ENCODE measurements at regions not wholly inside any gene's neighbourhood (a gene's known extent, or its start where the extent isn't known, plus 50 kb on each side); places are given as distances from the start of the nearest gene placed in this dataset.
"Not testable (repeated sequence)": the region's sequence is repeated elsewhere in the genome, so short reads cannot be mapped to it uniquely, and the experiment has no call there.

DNA sequence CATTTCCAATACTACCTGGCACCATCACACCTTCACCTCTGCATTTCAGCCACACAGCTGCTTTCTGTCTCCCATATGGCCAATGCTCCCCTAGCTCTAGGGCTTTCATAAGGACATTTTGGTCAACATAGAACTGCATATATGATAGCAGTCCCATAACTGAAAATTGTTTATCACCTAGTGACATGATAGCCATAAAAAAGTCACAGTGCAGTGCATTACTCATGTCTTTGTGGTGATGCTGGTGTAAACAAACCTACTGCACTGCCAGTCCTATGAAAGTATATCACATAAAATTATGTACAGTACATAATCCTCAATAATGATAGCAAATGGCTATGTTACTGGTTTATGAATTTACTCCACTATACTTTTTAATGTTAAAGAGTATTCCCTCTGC lies 221.0 kb downstream of the NAF1 start:
- no peak for FAIRE-seq
- no peak for DNase-seq (ENCODE audit: insufficient read length, low spot score)

DNA sequence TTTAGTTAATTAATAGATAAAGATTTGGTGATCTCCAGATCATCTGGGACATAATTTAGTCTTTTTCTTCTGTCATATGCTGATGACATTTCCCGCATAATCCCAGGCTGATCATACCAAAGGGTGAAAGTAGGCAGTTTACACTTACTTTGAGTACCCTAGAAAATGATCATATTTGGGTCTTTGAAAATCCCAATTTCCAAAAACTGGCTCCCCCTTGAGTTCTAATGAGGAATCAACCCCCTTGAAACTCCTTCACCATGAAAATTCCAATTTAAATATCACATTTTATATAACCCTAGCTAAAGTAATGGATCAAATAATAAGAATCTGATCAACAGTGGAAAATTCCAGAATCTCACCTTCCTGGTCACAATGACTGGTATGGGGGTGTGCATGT lies 223.4 kb downstream of the NAF1 start:
- DNase-seq (ENCODE audit: insufficient read length, low spot score) (no peak), FAIRE-seq (no peak)

DNA sequence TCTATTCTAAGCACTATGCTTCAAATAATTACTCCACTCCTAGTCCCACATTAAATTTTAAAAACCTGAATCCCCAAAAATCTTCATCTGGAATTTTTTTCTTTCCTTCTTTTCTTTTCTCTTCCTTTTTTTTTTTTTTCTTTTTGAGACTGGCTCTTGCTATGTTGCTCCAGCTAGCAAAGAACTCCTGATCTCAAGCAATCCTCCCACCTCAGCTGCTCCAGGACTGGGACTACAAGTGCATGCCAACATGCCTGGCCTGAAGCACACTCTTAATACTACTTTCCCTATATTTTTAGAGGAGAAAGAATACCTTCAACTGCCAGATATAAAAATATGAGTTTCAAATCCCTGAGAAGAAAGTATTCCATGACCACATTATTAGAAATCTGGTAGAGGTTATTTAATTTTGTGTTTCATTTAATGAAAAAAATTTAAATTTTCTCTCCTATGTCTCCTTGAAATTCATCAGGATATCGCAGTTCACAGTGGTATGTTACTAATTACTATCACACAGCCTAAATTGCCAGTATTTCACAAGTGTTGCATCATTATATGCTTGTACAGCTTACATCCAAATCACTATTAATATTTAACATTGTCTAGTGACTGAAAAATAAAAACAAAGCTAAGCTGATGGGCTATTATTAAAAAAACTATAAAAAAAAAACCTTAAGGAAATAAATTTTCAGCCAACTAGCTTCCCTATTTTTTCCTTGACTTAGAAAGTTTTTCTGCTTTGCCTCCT lies 227.8 kb downstream of the NAF1 start:
- DNase-seq (ENCODE audit: insufficient read length, low spot score) (no peak), FAIRE-seq (no peak)

DNA sequence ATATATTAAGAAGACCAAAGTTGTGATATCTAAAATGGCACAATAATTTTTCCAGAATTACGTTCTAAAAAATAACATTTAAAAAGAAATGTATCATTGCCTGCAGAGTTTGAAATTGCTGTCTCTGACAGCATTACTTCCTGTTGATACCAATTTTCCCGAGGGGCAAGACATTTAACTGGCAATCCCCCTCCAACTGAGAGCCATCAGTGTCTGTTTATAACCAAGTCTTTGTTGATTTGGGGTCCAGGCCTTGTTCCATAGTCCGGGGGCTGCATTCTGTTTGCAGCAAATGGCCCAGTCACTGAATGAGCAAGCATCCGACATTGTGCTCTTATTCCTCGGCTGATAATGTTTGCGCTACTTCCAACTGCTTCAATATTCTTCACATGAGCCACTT lies 231.5 kb downstream of the NAF1 start:
- DNase-seq (ENCODE audit: insufficient read length, low spot score) = no peak
- no peak for FAIRE-seq

DNA sequence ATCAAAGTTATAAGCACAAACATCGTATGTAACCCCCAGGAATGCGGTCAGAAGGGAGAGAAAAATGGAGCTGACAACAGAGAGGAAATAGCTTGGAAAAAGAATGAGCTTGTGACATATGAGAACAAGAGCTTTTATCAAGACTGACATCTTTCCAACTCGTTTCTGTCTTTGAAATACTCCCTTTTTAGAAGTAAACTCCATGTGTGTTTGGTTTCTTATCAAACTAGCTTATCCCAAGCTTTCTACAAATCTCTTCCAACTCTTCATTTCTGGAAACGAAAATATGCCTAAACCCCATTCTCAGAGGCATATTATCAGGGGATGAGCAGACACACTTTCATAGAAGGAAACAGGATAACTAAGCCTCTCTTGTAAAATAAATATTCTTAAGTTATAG lies 235.4 kb downstream of the NAF1 start:
- DNase-seq (ENCODE audit: insufficient read length, low spot score) = no peak
- no peak for FAIRE-seq

DNA sequence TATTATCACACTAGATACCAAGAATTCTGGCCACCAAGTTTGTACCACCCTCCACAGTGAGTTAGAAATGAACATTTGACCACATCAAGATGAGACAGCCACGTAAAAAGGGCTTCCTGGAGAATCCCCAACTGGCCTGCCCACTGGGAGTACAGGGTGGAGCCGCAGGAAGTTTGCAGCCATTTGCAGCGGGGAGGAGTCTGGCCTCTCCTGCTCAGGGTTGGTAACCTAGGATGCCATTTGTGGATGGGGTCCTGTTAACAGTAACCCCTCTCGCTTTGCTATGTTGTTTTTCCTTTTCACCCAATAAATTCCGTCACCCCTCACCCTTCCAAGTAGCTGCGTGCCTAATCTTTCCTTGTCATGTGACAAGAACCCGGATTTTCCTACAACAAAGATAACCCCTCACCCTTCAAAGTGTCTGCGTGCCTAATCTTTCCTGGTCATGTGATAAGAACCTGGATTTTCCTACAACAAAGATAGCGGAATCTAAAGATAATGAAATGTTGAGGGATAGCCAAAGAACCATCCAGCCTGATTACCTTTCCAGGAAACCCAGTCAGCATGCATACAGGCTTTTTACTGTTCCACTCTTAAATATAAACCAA lies 245.4 kb downstream of the NAF1 start:
- DNase-seq (ENCODE audit: insufficient read length, low spot score) (no peak), FAIRE-seq (no peak)

DNA sequence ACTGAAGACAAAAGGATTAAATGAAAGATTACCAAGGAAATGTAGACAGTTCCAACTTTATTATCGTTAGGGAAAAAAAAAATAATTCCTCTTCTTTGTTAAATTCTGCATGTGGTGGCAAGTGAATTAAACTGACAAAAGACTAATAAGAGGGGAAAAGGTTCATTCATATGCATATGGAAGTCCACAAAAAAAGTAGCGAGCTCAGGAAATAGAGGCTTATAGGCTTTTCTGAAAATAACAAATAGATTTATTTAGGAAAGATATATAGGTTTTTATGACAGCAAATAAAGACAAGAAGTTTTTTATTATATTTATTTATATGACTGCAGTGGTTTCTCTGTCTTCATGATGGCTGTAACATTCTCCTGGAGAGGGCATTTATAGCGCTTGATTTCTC lies 246.0 kb downstream of the NAF1 start:
- no peak for DNase-seq (ENCODE audit: insufficient read length, low spot score)
- no peak for FAIRE-seq

DNA sequence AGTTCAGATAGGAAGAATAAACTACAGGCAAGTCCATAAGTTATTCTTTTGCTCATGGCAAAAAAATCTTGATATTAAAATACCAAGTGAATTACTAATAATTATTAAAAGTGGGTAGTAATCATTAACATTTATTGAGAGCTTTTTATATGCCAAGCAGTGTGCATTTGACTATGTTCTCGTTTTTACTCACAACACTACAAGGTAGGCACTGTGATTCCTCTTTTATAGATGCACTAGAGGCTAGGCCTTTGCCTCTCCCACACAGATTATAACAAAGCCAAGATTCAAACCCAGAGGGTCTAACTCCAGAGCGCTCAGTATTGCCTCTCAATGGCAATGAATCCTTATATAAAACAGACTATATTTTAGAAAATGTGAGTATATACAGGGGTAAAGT lies 254.2 kb downstream of the NAF1 start:
- DNase-seq (ENCODE audit: insufficient read length, low spot score) = no peak

DNA sequence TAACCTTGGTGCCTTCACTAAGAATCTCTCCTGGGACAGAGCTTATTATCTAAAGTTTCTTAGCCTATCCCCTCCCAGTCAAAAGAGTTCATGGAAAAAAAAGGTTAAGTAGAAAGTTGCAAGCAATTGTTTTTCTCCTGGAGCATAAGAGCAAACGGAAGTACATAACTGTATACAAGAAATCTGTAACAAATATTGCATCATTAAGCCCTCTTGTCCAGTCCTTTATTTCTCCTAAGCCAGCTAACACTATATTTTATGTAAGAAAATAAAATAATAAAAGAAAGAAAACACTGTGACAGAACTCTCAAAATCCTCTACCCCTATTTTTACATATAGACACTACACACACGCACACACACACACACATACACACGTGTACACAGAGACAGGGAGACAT lies 255.3 kb downstream of the NAF1 start:
- DNase-seq (ENCODE audit: insufficient read length, low spot score) (no peak), FAIRE-seq (no peak)

More for the DNA sequence above, 254.2 kb downstream of the NAF1 start:
- FAIRE-seq = no peak

DNA sequence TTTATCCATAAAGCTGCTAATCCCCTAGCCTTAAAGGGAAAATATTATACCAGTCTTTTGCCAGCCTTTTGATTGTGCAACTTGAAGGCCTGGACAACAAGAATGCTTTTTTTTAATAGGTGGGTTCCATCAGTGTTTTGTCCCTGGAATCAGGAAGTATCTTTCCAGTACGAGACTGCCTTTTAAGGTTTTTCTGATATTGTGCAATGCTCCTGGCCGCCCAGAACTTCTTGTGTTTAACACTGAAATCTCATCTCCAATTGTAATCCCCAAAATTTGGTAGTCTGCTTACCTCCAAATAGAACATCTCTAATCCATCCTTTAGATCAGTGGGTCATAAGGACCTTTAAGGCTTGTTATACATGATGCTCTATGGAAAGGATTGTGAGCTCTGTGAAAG lies 256.7 kb downstream of the NAF1 start:
- FAIRE-seq (no peak), DNase-seq (ENCODE audit: insufficient read length, low spot score) (no peak)

DNA sequence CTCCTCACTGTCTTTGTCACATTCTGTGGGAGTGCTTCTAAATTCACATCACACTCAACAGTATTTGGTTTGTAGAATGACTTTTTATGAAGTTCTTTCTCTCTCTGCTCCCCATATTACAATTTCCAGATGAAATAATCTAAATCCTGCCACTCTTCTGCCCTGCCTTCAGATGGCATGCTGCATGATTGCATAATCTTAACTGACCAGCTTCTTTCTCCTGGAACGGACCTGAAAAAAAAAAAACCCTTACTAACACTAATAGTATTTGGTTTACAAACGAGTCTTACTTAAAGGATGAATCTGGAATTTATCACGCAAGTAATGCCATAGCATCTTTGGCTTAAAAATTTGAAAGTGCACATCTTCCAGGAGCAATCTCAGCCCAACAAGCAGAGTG lies 272.3 kb downstream of the NAF1 start:
- no peak for DNase-seq (ENCODE audit: insufficient read length, low spot score)
- FAIRE-seq = no peak

DNA sequence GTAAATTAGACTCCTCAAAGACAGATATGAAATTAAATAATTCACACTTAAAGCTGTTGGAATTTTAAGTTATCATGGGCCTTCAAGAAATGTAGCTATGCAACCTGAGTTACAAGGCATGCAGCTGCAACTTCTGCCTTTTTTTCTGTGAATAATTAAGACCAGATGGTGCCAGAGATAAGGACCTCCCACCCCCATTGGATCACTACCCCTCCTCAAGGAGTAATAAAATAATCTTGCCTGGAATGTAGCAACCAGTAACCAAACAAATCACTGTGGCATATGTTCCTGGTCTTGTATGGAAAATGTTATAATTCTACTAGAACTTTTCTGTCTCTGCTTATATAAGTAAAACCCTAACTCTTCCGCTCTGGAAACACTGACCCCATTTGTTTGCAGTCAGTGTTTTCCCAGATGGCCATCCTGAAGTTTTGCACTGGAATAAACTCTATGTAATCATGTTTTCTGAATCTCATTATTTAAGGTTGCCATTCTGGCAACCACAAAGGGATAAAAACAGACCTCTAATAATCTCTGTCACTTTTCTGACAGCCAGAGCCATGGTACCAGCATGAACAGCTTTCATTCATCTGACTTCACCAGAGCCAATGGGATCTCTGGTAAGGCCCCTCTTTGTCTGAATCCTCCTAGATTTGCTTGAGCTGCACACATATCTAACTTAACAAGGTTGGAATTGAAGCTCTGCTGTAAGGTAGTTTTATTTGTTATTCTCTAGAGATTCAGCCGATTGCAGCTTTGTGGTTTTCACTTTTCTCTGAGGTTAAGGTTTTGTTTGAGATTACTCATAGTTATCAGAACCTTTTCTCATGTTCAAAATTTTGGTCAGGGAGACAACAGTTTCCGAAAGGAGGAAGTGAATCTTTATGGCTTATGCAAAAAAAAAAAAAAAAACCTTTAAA lies 274.6 kb downstream of the NAF1 start:
- FAIRE-seq = no peak

DNA sequence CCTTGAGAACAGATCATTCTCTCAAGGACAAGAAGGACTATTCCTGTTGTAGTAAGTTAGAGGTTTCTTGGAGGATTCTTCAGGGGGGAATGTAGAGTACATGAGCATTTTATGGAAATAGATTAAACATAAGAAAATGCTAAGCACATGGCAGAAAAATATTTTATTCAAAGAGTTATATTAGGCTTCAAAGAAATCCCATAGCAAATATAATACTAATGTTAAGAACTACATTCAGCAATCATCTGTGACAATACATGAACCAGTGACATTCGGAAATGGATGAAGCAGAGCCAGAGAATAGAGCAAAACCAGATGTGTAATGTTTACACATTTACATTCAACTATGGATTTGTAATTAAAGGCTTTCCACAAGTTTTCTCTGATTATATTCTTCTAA lies 288.6 kb downstream of the NAF1 start:
- FAIRE-seq (no peak), DNase-seq (ENCODE audit: insufficient read length, low spot score) (no peak)

More for the DNA sequence above, 274.6 kb downstream of the NAF1 start:
- no peak for DNase-seq (ENCODE audit: insufficient read length, low spot score)

DNA sequence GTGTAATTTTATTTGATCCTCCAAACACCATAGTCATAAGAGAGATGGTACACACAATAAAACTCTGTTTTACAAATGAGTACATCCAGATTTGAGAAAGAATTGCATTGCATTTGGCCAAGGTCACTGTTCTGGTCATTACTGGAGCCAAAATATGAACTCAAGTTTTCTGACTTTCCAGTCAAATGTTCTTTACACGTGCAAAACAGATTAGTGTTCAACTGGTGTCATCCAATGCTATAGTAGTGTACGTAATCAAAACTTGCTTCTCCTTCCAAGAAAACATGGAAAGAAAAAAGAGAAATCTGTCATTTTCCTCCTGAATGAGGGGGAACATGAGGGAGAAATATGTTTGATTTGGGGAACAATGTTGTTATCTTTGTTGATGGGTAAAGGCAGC lies 291.9 kb downstream of the NAF1 start:
- no peak for FAIRE-seq
- no peak for DNase-seq (ENCODE audit: insufficient read length, low spot score)

DNA sequence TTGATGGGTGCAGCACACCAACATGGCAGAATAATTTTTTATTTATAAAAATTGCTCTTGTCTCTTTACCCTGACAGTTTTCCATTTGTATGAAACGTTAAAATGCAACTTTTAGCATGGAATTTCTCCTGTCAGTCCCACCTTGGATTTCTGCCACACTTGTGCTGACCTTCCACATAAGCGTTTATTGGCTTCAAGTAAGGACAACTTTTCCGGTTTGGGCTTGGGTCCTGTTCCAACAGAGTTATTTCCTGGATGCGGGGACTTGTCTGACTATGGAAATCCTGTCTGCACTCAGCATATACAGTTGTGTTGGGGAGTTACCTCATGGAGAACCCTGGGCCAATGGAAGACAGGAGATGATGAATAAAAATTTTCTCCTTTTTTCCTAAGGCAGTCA lies 294.7 kb downstream of the NAF1 start:
- no peak for FAIRE-seq
- no peak for DNase-seq (ENCODE audit: insufficient read length, low spot score)

DNA sequence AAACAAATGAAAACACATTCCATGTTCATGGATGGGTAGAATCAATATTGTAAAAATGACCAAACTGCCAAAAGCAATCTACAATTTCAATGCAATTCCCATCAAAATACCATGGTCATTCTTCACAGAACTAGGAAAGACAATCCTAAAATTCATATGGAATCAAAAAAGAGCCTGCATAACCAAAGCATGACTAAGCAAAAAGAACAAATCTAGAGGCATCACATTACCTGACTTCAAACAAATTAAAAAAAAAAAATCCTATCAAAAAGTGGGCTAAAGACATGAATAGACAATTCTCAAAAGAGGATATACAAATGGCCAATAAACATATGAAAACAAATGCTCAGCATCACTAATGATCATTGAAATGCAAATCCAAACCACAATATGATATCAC lies 297.5 kb downstream of the NAF1 start:
- no peak for FAIRE-seq

DNA sequence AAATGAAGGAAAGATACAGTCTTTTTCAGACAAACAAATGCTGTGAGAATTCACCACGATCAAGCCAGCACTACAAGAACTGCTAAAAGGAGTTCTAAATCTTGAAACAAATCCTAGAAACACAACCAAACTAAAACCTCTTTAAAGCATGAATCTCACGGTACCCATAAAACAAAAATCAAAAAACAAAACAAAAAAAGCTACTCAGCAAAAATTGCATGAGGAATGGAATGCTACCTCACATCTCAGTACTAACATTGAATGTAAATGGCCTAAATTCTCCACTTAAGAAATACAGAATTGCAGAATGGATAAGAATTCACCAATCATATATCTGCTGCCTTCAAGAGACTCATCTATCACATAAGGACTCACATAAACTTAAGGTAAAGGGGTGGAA lies 300.1 kb downstream of the NAF1 start:
- DNase-seq (ENCODE audit: insufficient read length, low spot score) = no peak
- no peak for FAIRE-seq

More for the DNA sequence above, 297.5 kb downstream of the NAF1 start:
- DNase-seq (ENCODE audit: insufficient read length, low spot score) = no peak

DNA sequence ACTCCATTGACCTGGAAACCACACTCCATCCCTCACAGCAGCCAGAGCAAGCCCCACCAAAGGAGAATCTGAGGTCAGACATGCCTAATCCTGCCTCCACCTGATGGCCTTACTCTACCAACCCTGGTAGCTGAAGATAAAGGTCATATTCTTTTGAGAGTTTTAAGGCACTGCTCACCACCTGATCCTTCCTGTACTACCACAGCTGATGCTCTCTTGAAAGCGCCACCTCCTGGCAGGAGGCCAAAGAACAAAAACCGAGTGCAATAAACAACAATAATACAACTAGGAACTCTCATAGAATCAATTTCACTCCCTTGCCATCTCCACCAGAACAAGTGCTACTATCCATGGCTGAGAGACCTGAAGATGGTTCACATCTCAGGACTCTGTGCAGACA lies 301.6 kb downstream of the NAF1 start:
- DNase-seq (ENCODE audit: insufficient read length, low spot score) = no peak
- FAIRE-seq = no peak

DNA sequence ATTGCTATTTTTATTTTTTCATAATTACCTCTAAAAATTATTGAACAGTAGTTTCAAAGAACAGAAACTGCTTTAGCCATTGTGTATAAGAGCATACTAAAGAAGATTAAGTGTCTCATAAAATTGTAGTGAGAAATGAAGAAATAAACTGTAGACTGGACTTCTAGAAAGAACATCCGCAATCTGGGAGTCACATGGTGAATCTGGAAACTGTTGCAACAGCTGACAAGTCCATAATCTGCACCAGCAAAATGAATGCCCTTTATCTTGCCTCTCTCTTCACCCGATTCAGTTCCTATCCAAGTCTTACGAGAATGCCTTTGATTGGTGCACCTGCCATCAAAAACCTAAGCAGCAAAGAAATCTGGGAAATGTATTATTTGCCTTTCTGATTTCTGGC lies 312.9 kb downstream of the NAF1 start:
- DNase-seq (ENCODE audit: insufficient read length, low spot score) = no peak
- FAIRE-seq = no peak

DNA sequence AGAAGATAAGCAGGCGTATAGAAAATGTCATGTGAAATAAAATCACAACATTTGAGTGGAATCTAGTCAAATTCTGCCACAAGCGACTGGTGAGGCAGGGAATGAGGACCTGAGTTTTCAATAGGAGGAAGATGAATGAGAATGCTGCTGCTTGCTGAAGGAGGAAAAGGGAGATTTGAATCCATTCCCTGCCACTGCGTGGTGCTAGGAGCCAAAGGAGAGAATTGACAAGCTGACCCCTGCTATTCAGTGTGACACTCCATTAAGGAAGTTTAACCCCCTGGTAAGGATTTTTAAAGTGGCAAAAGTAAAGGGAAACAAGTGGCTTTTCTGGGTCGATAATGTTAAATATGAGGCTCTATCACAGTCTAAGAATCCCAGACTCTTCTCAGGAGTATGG lies 314.0 kb downstream of the NAF1 start:
- no peak for FAIRE-seq

DNA sequence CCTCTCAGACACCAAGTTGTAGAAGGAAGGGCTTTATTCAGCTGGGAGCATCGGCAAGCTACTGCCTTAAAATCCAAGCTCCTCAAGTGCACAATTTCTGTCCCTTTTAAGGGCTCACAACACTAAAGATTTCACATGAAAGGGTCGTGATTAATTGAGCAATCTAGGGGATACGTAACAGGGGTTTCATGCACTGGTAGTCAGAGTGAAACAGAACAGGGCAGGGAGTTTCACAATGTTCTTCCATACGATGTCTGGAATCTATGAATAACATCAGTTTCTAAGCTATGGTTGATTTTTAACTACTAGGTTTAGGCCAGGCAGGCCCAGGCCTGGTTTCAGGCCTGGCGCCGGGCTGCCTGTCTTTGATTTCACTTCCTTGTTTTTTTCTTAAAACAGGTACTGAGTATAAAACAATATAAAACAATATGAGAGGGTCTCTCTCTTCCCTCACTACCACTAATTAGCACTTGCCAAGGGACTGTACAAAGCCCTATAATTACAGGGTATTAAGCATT lies 315.4 kb downstream of the NAF1 start:
- DNase-seq (ENCODE audit: insufficient read length, low spot score); FAIRE-seq: not testable (repeated sequence)

More for the DNA sequence above, 314.0 kb downstream of the NAF1 start:
- no peak for DNase-seq (ENCODE audit: insufficient read length, low spot score)

Data from HTR-8/SVneo (cell line).